ENCODE measurements at regions not wholly inside any gene's neighbourhood (a gene's known extent, or its start where the extent isn't known, plus 50 kb on each side); places are given as distances from the start of the nearest gene placed in this dataset.

DNA sequence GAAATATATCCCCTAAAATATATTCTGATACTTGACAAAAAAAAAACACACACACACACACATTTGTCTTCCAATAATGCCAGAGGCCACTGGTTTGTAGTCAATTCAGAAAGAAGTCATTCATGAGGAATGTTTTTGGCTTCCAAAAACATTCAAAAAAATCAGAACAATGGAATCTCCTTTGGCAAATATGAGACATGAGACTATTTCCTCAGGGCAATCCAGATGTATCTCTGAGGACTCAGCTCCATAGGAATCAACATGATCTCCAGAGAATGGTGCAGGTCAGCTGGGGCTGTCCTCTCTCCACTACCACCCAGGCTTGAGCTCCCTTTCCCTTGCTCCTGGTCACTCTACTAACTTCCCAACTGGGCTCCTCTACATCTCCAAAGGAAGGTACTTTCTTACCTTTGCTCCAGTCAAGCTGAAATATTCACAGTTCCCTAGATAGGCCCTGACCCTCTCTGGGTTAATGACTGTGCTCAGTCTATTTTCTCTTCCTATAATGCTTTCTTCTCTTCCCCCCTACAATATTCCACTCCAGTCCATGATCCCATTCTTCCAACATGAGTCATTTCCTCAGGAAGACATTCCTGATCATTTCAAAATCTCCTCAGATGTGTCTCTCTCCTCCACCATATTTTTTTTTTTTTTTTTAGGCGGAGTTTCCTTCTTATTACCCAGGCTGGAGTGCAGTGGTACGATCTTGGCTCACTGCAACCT is 145.3 kb downstream of the C1D start:
- DNase-seq (ENCODE audit: low spot score), result no peak

DNA sequence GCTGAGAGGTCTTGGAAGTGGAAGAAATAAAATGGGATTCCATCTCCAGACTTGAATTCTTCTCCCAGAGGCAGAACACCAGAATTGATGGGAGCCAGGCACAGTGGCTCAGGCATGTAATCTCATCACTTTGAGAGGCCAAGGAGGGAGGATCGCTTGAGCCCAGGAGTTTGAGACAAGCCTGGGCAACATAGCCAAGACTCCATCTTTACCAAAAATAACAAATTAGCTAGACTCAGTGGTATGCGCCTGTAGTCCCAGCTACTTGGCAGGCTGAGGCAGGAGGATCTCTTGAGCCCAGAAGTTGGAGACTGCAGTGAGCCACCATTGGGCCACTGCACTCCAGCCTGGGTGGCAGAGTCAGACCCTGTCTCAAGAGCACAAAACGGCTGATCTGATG is 144.3 kb downstream of the C1D start:
- DNase-seq (ENCODE audit: low spot score), result no peak

DNA sequence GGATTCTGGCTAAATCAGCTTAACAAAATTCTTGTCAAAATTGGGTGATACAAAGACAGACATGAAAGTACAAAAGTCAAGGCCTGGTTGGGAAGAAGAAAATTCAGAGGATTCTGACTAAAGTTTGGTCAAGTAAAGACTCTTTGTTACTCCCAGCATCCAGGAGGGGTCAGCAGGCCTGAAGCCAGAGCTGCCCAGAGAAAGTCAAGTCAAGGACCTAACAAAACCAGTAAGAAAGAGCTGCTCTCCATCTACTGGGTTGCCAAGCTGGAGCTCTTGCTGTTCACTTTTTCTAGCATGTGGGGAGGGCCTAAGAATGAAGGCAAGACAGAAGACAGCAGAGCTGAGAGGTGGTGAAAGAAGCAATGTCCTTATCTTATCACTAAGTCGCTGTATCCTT is 143.3 kb downstream of the C1D start:
- DNase-seq (ENCODE audit: low spot score), result no peak

DNA sequence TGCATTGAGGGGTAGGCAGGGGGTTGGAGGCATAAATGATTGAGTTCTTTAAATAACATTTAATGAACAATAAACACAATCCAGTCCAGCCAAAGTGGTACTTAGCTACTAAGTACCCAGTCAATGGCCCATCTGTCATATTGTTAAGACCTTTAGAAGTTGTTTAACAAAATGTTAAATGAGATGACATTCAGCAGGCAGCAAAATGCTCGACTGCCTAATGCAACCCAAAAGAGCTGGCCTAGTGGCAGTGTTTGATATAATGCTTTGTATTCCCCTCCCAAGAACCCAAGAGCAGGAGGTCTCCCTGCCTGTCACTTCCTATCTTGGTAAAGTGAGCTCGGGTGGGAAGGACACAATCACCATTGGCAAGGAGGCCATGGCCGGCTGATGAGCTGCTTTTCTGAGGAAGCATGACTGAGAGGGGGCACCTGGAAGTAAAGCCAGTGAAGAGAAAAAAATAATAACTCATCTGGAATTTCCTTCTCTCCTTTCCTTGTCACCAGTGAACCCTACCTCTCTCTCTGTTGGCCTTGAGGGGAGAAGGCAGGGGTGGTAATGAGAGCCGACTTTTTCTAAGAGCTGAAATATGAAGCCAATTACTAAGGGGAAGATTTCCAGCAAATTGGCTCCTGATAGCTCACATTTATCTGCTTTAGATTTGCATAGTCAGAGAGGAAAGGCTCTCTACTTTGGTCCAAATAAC is 140.6 kb downstream of the C1D start:
- no peak for DNase-seq (ENCODE audit: low spot score)

DNA sequence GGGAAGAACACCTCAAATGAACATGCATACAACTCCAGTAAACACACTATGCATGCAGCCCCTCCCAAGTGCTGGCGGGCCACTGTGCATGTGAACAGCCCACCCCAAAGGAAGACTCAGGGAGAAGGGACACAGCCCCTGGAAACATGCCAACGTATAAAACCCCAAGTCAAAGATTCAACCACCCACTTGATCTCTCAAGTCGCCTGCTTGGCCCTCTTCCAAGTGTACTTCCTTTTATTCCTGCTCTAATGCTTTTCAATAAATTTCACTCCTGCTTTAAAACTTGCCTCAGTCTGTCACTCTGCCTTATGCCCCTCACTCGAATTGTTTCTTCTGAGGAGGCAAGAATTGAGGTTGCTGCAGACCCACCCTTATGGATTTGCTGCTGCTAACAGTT is 139.1 kb downstream of the C1D start:
- peak; percentile 7 for DNase-seq (ENCODE audit: low spot score)

DNA sequence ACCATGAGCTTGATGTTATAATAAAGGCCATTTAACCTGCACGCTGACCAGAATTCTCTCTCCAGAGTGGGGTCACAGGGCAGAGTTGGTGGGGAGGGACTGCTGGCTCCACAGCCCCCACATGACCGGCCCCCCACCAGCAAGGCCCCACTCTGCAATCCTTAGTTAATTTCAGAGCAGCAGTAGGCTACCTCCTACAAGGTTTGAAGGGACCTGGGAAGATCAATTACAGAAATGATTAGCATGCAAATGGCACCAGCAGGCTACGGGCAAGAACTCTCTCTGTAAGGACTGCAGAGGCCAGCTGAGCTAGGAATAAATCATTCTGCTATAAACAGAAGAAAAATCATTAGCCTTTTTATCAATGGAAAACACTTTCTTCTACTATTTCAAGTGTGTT is 135.3 kb downstream of the C1D start:
- no peak for DNase-seq (ENCODE audit: low spot score)

DNA sequence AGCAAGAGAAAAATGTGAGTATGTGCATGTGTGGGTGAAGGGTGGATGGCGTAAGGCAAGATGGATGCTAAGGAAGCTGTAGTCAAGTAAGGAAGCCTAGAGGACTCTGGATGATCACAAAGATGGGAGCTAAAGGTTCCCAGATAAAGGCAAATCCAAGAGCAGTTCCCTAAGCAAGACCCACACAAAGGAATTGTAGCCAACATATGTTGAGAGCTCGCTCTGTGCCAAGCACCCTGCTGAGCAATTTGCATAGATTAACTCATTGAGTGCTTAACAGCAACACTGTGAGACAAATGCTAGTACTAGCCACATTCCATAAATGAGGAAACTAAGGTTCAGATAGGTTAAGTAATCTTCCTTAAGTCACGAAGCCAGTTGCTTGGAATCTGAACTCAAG is 132.6 kb downstream of the C1D start:
- no peak for DNase-seq (ENCODE audit: low spot score)

DNA sequence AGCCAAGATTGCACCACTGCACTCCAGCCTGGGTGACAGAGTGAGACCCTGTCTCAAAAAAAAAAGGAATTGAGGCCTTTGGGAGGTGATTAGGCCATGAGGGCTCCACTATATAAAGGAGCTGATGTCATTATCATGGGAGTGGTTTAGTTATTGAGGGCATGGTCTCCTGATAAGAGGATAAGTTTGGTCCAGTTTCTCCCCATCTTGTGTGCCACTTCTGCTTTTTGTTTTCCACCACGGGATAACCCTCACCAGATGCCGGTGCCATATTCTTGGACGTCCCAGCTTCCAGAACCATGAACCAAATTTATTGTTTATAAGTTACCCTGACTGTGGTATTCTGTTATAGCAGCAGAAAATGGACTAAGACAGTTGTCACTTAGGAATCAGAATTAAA is 125.8 kb downstream of the C1D start:
- DNase-seq (ENCODE audit: low spot score), result no peak

DNA sequence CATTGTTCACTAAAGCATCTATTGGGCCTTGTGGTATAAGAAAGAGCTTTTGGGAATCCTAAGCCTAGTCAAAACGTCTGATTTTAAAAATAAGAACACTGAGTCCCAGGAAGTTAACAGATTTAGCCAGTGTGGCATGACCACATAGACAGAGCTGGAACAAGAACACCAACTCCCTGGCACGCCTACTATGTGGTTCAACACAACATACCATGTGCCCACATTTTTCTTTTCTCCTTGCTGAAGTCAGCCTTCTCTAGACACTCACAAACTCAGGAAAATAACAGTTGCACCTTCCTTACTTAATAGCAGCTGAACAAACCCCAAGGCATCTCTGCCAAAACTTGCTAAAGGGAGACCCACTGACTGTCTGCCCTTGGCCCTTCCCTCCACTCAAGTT is 124.8 kb downstream of the C1D start:
- DNase-seq (ENCODE audit: low spot score), result no peak

DNA sequence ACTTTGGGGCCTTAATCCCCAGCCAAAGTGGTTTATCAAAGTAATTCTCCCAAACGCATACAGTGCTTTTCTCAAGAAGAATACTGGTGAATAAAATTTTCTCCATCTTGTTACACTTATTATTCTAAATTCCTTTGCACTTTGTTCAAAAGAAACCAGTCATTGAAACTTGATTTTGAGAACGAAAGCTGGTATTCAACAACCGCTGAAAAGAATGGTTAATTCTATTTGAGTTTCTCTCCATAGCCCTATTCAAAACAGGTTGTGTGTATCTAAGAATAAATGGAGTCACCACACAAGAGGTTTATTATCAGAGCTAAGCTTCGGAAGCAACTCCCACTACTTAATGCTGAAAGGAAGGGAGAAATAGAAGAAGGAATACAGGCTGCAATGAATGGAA is 117.7 kb downstream of the C1D start:
- no peak for DNase-seq (ENCODE audit: low spot score)

DNA sequence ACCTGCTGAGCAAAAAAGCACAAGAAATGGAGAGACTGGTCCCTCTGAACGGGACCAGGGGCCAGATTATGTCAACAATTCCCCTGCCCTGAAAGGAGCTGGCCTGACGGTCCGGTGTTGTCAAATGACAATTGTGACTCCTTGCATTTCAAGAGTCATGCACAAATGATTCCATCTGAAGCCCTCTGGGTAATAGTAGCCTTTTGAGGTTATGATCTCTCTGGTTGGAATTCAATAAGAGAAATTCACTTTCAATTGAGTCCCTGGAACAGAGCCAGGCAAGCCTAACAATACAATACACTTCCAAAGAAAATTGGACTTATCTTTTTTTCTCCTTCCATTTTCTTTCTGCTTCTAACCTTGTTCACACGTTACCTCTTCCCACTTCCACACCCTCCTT is 116.9 kb downstream of the C1D start:
- DNase-seq (ENCODE audit: low spot score), result no peak

DNA sequence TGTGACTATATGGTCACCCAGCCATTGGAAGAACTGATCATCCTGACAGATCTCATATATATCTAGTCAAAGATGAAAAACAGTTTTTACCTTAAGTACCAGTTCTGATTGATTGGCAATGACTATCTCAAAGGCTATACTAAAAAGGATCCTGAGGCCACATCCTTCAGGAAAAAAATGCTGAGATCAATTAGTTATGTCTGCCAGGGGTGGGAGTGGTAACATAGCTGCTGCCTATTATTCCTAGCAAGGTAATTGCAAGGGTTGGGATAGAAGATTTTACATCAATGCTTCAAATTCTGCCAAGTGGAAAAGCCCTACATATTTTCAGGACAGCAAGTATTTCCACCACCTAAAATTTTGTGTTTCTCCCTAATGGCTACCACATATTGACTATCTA is 114.7 kb downstream of the C1D start:
- no peak for DNase-seq (ENCODE audit: low spot score)

DNA sequence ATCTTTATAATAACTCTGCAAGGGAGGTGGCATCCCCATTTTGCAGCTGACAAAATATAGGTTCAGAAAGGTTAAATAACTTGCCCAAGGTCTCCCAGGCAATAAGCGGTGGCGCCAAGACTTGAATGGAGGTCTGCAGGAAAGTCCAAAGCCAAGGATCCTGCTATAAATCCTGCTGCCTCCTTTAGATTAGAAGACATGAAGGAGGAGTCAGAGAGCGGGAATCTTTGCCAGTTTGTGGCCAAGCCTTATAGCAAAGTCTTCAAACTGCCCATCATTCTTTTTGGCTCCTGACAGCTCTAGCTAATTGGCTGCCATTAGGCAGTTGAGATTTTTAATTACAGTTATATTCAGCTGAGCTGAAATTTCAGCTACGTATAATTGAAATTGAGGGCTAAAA is 114.3 kb downstream of the C1D start:
- no peak for DNase-seq (ENCODE audit: low spot score)

DNA sequence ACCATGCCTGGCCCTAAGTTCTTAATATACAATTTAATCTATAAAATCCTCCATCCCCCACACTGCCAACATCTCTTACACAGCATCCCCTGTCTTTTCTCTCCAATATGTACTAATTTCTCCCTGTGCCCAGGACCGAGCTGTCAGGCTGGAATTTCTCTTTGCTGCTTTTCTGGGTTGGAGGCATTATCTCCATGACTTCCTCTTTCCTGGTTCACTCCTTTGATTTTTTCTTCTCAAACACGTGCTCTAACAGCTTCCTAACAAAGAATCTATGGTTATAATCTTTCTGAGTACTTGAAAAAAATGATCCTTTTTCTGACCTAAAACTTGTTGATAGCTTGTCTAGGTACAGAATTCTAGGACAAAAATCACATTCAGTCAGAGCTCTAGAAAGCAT is 112.8 kb downstream of the C1D start:
- no peak for DNase-seq (ENCODE audit: low spot score)

DNA sequence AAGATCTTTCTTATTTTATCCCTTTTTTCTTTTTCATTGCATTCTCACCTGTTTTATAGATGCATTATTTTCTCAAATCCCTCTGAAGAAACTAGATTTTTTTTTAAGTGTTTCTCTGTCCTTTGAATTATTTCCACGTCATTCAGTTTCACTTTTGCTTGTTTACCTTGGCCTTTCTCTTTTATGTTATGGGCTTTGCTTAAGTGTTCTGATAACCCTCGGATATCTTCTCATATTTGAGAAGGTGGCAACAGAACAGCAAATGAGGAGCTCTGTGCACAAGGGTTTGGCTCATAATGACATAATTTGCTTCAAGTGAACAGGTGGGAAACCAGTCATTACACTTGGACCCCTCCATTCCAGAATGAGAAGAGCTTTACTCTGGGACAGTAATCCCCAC is 111.9 kb downstream of the C1D start:
- no peak for DNase-seq (ENCODE audit: low spot score)

DNA sequence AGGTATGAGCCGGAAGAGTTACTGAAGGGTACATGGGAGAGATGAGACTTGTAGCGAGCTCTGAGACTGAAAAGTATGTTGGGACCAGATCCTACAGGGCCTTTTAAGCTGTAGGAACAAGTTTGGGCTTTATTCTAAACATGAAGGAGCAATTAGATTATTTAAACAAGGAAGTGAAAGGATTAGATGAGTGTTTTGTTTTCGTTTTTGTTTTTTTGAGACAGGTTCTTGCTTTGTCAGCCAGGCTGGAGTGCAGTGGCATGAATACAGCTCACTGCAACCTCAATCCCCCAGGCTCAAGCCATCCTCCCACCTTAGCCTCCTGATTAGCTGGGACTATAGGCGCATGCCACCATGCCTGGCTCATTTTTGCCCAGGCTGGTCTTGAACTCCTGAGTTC is 110.7 kb downstream of the C1D start:
- no peak for DNase-seq (ENCODE audit: low spot score)

DNA sequence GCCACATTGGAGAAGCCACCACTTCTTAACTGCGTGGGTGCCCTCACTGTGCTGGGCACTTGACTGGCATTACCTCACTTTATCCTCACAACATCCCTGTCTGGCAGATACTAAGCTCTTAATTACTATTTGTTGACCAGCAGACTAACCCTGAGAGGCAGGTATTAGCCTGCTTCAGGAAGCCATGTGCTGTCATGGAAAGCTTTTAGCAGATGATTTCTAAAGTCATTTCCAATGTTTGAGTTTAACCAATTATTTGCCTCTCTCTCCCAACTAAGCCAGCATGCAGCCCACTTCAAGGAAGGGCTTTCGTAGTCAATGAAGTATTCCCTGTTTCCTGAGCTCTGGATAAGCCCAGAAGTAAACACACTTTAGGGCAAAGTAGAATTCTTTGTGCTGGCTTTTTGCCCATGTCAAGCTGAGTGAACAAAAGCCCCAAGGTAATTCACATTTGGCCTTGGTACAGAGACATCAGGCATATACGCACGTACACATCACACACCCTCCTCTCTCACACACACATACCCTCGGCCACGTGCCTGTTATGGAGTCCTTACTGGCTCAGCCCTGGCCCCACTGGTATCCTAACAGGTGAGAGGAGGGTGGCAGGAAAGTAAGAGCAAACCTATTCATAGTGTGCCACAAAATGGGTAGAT is 108.6 kb downstream of the C1D start:
- DNase-seq (ENCODE audit: low spot score), result no peak

DNA sequence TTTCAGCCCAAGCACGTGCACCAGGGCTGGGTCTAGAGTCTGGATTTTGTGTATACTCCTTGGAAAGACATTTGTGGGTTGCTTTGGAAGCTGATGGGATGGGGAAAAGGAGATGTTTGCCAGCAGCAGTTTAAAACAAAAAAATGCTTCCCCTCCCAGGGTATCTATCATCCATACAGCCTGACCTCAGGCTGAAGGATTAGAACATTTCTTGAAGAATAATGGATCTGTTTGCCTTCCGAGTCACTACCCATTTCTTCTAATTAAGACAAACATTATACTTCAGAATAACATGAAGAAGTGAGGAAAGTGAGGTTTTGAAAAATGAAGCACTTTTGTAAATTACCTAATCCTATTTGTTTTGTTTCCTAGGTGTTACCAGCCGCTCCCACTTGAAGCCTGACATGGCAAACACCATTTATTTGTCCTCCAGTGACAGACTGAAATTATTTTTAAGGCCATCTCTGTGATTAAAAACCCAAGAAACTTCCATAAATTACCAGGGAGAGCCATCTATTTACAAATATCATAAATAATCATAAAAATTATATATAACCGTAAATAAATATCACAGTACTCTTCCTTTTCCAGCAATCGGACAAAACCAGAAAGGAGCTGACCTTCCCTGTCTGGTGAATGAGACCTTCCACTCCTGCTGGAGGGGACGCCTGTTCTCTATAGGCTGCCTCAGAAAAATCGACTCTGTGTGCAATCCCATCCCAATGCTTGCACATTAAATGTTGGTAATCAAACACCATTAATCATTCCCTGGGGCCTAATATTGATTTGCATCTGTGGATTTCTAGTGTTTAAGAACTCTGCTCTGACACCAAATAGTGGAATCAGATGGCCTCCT is 106.8 kb downstream of the C1D start:
- DNase-seq (ENCODE audit: low spot score), result no peak

DNA sequence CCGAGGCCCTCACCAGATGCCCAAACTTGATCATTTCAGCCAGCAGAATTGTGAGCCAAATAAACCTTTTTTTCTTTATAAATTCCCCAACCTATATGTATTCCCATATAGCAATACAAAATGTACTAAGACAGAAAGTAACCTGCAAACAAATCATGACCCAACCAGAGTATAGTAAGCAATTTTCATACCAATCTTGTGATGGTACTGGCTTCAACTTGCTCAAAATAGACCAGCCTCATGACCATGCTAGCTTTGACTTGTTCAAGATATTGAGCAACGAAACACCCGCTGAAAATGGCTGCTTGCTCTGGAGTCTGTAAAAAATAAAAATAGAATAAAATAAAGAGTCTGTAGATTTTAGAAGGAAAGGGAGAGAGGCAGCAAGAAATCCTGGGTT is 97.6 kb downstream of the C1D start:
- no peak for DNase-seq (ENCODE audit: low spot score)

DNA sequence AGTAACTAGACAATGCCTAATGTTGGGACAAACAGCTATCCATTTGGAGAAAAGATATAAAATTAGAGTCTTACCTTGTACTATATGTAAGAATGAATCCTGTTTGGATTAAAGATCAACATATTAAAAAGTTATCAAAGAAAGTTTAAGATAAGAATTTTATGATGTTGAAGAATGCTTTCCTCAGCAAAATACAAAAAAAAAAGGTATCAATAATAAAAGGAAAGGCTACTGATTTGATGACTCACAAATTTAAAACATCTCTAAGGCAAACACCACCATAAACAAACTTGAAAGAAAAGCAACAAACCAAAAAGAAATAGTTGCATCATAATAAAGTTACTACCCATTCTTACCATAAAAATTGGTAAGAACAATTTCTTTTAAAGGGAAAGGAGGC is 92.7 kb downstream of the C1D start:
- DNase-seq (ENCODE audit: low spot score), result no peak

DNA sequence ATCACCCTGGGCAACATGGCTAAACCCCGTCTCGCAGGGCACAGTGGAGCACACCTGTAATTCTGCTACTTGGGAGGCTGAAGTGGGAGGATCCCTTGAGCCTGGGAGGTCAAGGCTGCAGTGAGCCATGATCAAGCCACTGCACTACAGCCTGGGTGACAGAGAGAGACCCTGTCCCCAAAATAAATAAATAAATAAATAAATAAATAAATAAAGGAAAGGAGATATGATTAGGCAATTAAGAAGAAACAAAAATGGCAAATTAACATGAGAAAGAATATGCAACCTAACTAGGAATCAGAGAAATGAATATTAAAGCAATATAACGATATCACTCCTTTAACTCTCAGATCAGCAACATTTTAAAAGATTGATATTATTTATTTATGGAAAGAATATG is 92.3 kb downstream of the C1D start:
- no peak for DNase-seq (ENCODE audit: low spot score)

DNA sequence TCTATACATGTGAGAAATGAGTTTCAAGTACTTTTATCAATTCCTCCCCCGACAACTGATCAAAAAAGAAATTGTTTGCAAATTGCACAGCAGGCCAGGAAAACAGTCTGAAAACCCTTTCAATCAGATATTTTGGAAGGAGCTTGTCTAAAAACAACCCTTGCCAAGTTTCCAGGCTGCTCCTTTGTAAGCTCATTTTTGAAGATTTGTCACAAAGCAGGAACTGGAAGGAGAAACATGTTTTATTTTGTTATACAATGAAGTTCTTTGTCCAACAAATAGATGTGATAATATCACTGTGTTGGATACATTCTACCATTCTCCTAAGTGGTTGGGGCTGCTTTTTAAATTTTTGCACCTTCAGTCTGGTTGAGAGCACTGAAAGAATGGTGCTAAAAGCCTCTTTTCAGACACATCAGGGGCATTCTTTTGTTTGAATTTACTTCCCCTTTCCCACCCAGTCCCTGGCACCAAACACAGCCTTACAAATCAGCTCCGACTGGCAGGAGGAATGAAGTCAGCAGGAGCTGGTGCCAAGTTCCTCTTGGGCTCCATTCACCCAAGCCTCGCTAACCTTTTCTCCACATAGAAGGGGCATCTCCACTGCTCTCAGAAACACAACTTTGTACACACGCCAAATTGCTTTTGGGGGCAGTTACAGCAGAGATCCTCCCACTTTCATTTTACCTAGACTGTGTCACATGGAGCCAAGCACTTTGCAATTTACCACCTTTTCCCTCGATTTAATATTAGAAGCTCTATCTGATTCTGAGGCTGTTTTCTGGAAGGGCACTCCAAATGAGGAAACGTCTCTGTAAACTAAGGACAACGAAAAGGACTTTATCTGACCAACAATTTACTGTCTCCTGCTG is 88.0 kb downstream of the C1D start:
- peak; percentile 88 for DNase-seq (ENCODE audit: low spot score)

Data from Ammon's horn (tissue), 1 donor.